Breast epithelium (tissue), 4 donors: ENCODE measurements at regions not wholly inside any gene's neighbourhood (a gene's known extent, or its start where the extent isn't known, plus 50 kb on each side); places are given as distances from the start of the nearest gene placed in this dataset.

ENCODE experiments used
- DNase-seq, 2 donors: peaks; one replicate each; pipeline ENCODE4 v3.0.0-alpha.2; 2019; ENCODE audit warnings: low spot score in 2 of 2
- H3K27ac ChIP-seq, 2 donors: fragments of 200-600 bp; sonication (generic) in 1 of 2; one replicate each; pipeline ENCODE4 v1.5.1; 2016 to 2019; ENCODE audit warnings: mild to moderate bottlenecking in 1 of 2
- H3K27me3 ChIP-seq, 2 donors: fragments of 200-600 bp; sonication (generic) in 1 of 2; one replicate each; pipeline versions ENCODE4 v1.5.1 to v1.6.0; 2017 to 2019; ENCODE audit warnings: control low read depth in 1 of 2, mild to moderate bottlenecking in 1 of 2
- H3K36me3 ChIP-seq: fragments of 200-600 bp; one replicate; pipeline ENCODE4 v1.5.1; 2019
- H3K4me1 ChIP-seq, 2 donors: fragments of 200-600 bp; sonication (generic); one replicate each; pipeline ENCODE4 v1.5.1; 2016 to 2019; ENCODE audit warnings: control low read depth in 1 of 2
- H3K4me3 ChIP-seq, 3 donors: fragments of 200-600 bp; sonication (generic); 1 replicate in 2 of 3; 2 replicates in 1 of 3; pipeline ENCODE4 v1.5.1; 2016 to 2019; ENCODE audit warnings: mild to moderate bottlenecking in 3 of 3, moderate library complexity in 2 of 3
- H3K9me3 ChIP-seq, 2 donors: fragments of 200-600 bp; sonication (generic) in 1 of 2; one replicate each; pipeline ENCODE4 v1.5.1; 2016 to 2019; ENCODE audit warnings: control low read depth in 1 of 2
- POLR2A ChIP-seq: fragments of 450-650 bp; IDR thresholded peaks from one replicate; pipeline ENCODE4 v1.6.1; 2016; ENCODE audit warnings: antibody characterized with exemption, mild to moderate bottlenecking, moderate library complexity
- POLR2AphosphoS5 ChIP-seq, 3 donors: sonication (generic); formaldehyde crosslinking; IDR thresholded peaks; one replicate each; pipeline ENCODE4 v1.6.1; 2017; ENCODE audit warnings: antibody characterized with exemption in 3 of 3
- intact Hi-C: fragments of 100-400 bp; cut with DNase I; formaldehyde crosslinking; loops from one replicate; pipeline ENCODE4 v1.15.1; 2023; ENCODE audit warnings: low total_unique reads
- TF ChIP-seq, protein P1 (sequence below), 3 donors: fragments of 450-650 bp; IDR thresholded peaks; one replicate each; pipeline ENCODE4 v1.5.1; 2016 to 2017; ENCODE audit warnings: antibody characterized with exemption in 3 of 3, mild to moderate bottlenecking in 3 of 3, moderate library complexity in 3 of 3

- intact Hi-C loops: no loop called here
- Histone ChIP-seq H3K4me3 (no peak overlapping the region), H3K36me3 (no peaks in the 10 kb centered on the region), H3K27me3 (no peaks in the 10 kb centered on the region), H3K4me1 (no peaks in the 10 kb centered on the region), H3K27ac (no peak overlapping the region), H3K9me3 (no peaks in the 10 kb centered on the region)
- DNase-seq: no peak
- TF ChIP-seq, protein P1, sequence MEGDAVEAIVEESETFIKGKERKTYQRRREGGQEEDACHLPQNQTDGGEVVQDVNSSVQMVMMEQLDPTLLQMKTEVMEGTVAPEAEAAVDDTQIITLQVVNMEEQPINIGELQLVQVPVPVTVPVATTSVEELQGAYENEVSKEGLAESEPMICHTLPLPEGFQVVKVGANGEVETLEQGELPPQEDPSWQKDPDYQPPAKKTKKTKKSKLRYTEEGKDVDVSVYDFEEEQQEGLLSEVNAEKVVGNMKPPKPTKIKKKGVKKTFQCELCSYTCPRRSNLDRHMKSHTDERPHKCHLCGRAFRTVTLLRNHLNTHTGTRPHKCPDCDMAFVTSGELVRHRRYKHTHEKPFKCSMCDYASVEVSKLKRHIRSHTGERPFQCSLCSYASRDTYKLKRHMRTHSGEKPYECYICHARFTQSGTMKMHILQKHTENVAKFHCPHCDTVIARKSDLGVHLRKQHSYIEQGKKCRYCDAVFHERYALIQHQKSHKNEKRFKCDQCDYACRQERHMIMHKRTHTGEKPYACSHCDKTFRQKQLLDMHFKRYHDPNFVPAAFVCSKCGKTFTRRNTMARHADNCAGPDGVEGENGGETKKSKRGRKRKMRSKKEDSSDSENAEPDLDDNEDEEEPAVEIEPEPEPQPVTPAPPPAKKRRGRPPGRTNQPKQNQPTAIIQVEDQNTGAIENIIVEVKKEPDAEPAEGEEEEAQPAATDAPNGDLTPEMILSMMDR (IDR thresholded peaks at IDR 0.05): no peak
- no peak for TF ChIP-seq POLR2AphosphoS5 (IDR thresholded peaks at IDR 0.05)
- TF ChIP-seq POLR2A: no peak
Measured at GRCh38 chr10:29081231-29081630, 207.6 kb upstream of the LYZL1 start.

GRCh38 chr10:29081951-29082685, 206.8 kb upstream of the LYZL1 start:
- H3K9me3 ChIP-seq: no peaks in the 10 kb centered on the region
- intact Hi-C loops: no loop called here
- H3K36me3 ChIP-seq: no peaks in the 10 kb centered on the region
- H3K27ac ChIP-seq: peak overlapping the region; percentile 3 to 14
- no peak for TF ChIP-seq POLR2AphosphoS5 (IDR thresholded peaks at IDR 0.05)
- TF ChIP-seq, protein P1 (IDR thresholded peaks at IDR 0.05): no peak
- no peak for TF ChIP-seq POLR2A
- no peaks in the 10 kb centered on the region for H3K4me1 ChIP-seq
- no peak overlapping the region for H3K4me3 ChIP-seq
- no peak for DNase-seq
- no peaks in the 10 kb centered on the region for H3K27me3 ChIP-seq

DNA sequence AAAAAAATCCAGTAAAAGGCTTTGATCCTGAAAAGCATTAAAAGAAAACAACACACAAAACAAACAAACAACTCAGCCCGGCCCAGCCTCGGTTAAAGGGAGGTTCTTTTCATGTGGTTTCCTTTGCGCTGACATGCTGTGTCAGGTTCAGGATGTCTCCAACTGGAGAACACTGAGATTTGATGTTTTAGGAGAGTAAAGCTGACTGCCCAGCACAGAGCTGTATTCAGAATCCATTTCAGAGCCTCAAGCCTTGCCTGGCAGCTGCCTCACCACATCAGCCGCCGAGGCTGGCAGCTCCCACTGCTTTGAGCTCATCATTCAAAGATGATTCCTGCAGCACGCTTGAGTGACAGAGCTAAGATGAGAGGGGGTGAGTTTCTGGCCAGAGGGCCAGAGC, 205.8 kb upstream of the LYZL1 start:
- Histone ChIP-seq H3K4me1 (no peaks in the 10 kb centered on the region), H3K36me3 (no peaks in the 10 kb centered on the region), H3K4me3 (no peak overlapping the region), H3K9me3 (no peaks in the 10 kb centered on the region), H3K27ac (no peak overlapping the region), H3K27me3 (no peaks in the 10 kb centered on the region)
- intact Hi-C loops: no loop called here
- TF ChIP-seq POLR2A (no peak), POLR2AphosphoS5 (IDR thresholded peaks at IDR 0.05) (no peak)
- TF ChIP-seq, protein P1 (IDR thresholded peaks at IDR 0.05): no peak
- DNase-seq: no peak

- intact Hi-C loops: no loop called here
- H3K27me3 ChIP-seq: no peaks in the 10 kb centered on the region
- H3K27ac ChIP-seq: no peak overlapping the region
- H3K4me1 ChIP-seq: no peaks in the 10 kb centered on the region
- no peak overlapping the region for H3K4me3 ChIP-seq
- TF ChIP-seq POLR2AphosphoS5 (IDR thresholded peaks at IDR 0.05) (no peak), POLR2A (no peak)
- TF ChIP-seq, protein P1 (IDR thresholded peaks at IDR 0.05): no peak
- no peak for DNase-seq
- H3K36me3 ChIP-seq: no peaks in the 10 kb centered on the region
- no peaks in the 10 kb centered on the region for H3K9me3 ChIP-seq
Measured at GRCh38 chr10:29084681-29085307, 204.1 kb upstream of the LYZL1 start.

- no peaks in the 10 kb centered on the region for H3K4me1 ChIP-seq
Measured at GRCh38 chr10:29089091-29089490, 199.8 kb upstream of the LYZL1 start.

More at GRCh38 chr10:29089091-29089490, 199.8 kb upstream of the LYZL1 start:
- Histone ChIP-seq H3K36me3 (no peaks in the 10 kb centered on the region), H3K4me3 (no peak overlapping the region), H3K27ac (no peak overlapping the region), H3K9me3 (no peaks in the 10 kb centered on the region), H3K27me3 (no peaks in the 10 kb centered on the region)
- DNase-seq: no peak
- TF ChIP-seq, protein P1 (IDR thresholded peaks at IDR 0.05): no peak
- no peak for TF ChIP-seq POLR2A
- TF ChIP-seq POLR2AphosphoS5 (IDR thresholded peaks at IDR 0.05): no peak
- intact Hi-C loops: no loop called here
